ENCODE measurements at regions not wholly inside any gene's neighbourhood (a gene's known extent, or its start where the extent isn't known, plus 50 kb on each side); places are given as distances from the start of the nearest gene placed in this dataset.

DNA sequence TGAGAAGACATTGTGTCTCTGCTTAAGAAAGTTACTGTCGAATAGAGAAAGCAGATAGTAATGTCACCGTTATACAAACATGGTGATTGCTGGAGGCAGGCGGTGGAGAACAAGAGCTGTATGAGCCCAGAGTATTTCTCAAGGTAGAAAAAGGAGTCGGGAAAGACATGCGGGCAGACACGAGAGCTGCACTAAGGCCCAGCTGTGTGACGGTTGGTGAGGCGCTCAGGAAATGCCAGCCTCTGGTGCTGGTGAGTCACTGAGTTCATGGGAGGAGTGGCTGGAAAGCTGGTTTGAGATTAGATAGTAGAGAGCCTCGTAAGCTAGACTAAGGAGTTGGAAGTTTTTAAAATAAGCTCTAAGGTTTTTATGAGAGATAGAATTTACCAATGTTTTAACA is 390.9 kb upstream of the TRIB2 start:
- Mint-ChIP-seq H3K27ac (no peak overlapping the region), H3K36me3 (ENCODE audit: low read depth) (no peaks in the 10 kb centered on the region), H3K4me1 (no peaks in the 10 kb centered on the region), H3K4me3 (no peak overlapping the region), H3K9me3 (no peaks in the 10 kb centered on the region), H3K27me3 (ENCODE audit: insufficient read depth) (no peaks in the 10 kb centered on the region)
- no peak overlapping the region for H3K4me3 ChIP-seq (ENCODE audit: low read length)
- H3K4me1 ChIP-seq (ENCODE audit: control insufficient read depth, insufficient read depth, low read length): no peaks in the 10 kb centered on the region
- no peaks in the 10 kb centered on the region for H3K9me3 ChIP-seq (ENCODE audit: control insufficient read depth, low read length)
- no peak overlapping the region for H3K9ac ChIP-seq (ENCODE audit: extremely low read depth, low read length, poor library complexity, severe bottlenecking)
- H3K27me3 ChIP-seq (ENCODE audit: control insufficient read depth, insufficient read depth, low read length, poor library complexity, severe bottlenecking): no peaks in the 10 kb centered on the region
- no peaks in the 10 kb centered on the region for H3K36me3 ChIP-seq (ENCODE audit: control insufficient read depth, insufficient read depth, low read length)
- no peak for DNase-seq
- TF ChIP-seq, protein P1, sequence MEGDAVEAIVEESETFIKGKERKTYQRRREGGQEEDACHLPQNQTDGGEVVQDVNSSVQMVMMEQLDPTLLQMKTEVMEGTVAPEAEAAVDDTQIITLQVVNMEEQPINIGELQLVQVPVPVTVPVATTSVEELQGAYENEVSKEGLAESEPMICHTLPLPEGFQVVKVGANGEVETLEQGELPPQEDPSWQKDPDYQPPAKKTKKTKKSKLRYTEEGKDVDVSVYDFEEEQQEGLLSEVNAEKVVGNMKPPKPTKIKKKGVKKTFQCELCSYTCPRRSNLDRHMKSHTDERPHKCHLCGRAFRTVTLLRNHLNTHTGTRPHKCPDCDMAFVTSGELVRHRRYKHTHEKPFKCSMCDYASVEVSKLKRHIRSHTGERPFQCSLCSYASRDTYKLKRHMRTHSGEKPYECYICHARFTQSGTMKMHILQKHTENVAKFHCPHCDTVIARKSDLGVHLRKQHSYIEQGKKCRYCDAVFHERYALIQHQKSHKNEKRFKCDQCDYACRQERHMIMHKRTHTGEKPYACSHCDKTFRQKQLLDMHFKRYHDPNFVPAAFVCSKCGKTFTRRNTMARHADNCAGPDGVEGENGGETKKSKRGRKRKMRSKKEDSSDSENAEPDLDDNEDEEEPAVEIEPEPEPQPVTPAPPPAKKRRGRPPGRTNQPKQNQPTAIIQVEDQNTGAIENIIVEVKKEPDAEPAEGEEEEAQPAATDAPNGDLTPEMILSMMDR (conservative IDR thresholded peaks at IDR 0.05): no peak
- 88 to 91% methylated on average over 9 of the region's 9 CpGs for WGBS, 2 experiments (ENCODE audit: insufficient coverage in 1 of 2, insufficient read length in 1 of 2)
- H3K27ac ChIP-seq (ENCODE audit: low read depth, low read length): no peak overlapping the region

DNA sequence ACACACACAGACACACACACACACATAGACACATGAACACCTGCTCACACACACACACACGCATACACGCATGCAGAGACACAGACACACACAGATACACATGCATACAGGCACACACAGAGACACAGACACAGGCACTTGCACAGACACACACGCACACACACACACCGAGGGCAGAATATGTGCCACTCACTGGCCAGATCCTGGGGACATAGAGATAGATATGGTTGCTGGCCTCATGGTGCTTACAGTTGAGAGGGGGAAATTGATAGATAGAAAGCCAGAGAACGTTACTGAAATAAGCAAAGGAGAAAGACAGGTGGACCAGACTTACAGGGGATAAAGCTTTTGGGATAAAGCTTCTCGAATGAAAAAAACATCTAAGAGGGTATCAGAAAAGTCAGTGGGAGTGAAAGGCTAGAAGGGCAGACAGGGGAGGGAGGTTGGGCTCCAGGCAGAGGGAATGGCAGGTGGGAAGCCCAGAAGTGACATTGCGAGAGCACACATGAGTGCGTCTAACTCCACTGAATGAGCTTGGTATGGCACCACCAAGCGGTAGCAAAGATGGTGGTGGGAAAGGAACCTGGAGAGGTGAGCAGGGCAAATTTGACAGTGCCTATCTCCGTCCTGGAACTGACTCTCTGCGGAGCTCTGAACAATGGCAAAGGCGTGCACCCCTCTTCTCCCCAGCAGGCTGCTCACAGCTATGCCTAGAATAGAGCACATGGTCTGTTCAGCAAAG is 390.1 kb upstream of the TRIB2 start:
- TF ChIP-seq, protein P1 (conservative IDR thresholded peaks at IDR 0.05): peak; percentile 72
- Mint-ChIP-seq H3K4me1 (no peaks in the 10 kb centered on the region), H3K36me3 (ENCODE audit: low read depth) (no peaks in the 10 kb centered on the region), H3K9me3 (no peaks in the 10 kb centered on the region), H3K27ac (no peak overlapping the region), H3K4me3 (no peak overlapping the region), H3K27me3 (ENCODE audit: insufficient read depth) (no peaks in the 10 kb centered on the region)
- 89 to 92% methylated on average over 8 to 12 of the region's 12 CpGs for WGBS, 2 experiments (ENCODE audit: insufficient coverage in 1 of 2, insufficient read length in 1 of 2)
- no peaks in the 10 kb centered on the region for H3K9me3 ChIP-seq (ENCODE audit: control insufficient read depth, low read length)
- no peaks in the 10 kb centered on the region for H3K36me3 ChIP-seq (ENCODE audit: control insufficient read depth, insufficient read depth, low read length)
- H3K4me1 ChIP-seq (ENCODE audit: control insufficient read depth, insufficient read depth, low read length): no peaks in the 10 kb centered on the region
- H3K9ac ChIP-seq (ENCODE audit: extremely low read depth, low read length, poor library complexity, severe bottlenecking): no peak overlapping the region
- DNase-seq: peak; percentile 79
- H3K27ac ChIP-seq (ENCODE audit: low read depth, low read length): no peak overlapping the region
- no peak overlapping the region for H3K4me3 ChIP-seq (ENCODE audit: low read length)
- no peaks in the 10 kb centered on the region for H3K27me3 ChIP-seq (ENCODE audit: control insufficient read depth, insufficient read depth, low read length, poor library complexity, severe bottlenecking)

DNA sequence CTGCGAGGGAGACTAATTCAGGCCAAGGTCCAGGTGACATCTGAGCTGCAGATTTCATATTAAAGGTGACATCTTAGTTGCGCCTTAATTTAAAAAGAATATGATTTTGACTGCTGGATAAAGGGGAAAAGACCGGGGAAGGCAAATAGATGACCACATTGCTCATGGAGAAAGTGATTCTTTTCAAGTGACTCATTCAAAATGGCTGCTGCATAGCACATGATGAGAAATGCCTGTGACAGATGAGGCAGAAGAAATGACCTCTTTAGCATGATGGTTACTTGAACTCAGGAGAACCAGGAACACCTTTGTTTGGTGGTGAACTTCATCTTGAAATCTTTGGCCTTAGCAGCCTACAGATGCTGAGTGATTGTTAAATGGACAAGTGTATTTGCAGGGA is 385.8 kb upstream of the TRIB2 start:
- no peak overlapping the region for H3K27ac Mint-ChIP-seq
- WGBS, 2 experiments (ENCODE audit: insufficient coverage in 1 of 2, insufficient read length in 1 of 2): 93 to 98% methylated on average over 3 of the region's 3 CpGs
- H3K27me3 Mint-ChIP-seq (ENCODE audit: insufficient read depth): no peaks in the 10 kb centered on the region
- H3K36me3 Mint-ChIP-seq (ENCODE audit: low read depth): no peaks in the 10 kb centered on the region
- Histone ChIP-seq H3K9me3 (ENCODE audit: control insufficient read depth, low read length) (peaks cover 7% of the 10 kb centered on the region), H3K4me1 (ENCODE audit: control insufficient read depth, insufficient read depth, low read length) (peaks cover 8% of the 10 kb centered on the region), H3K9ac (ENCODE audit: extremely low read depth, low read length, poor library complexity, severe bottlenecking) (no peak overlapping the region), H3K36me3 (ENCODE audit: control insufficient read depth, insufficient read depth, low read length) (no peaks in the 10 kb centered on the region), H3K27me3 (ENCODE audit: control insufficient read depth, insufficient read depth, low read length, poor library complexity, severe bottlenecking) (no peaks in the 10 kb centered on the region), H3K4me3 (ENCODE audit: low read length) (no peak overlapping the region), H3K27ac (ENCODE audit: low read depth, low read length) (no peak overlapping the region)
- H3K4me3 Mint-ChIP-seq: no peak overlapping the region
- DNase-seq: no peak
- peaks cover 8% of the 10 kb centered on the region for H3K4me1 Mint-ChIP-seq
- H3K9me3 Mint-ChIP-seq: no peaks in the 10 kb centered on the region
- TF ChIP-seq, protein P1 (conservative IDR thresholded peaks at IDR 0.05): no peak

All from endodermal cell (in vitro differentiated cells).